GM23338 (cell line): ENCODE measurements at regions not wholly inside any gene's neighbourhood (a gene's known extent, or its start where the extent isn't known, plus 50 kb on each side); places are given as distances from the start of the nearest gene placed in this dataset.

Experiments
- ATAC-seq: fragments of 200-7000 bp; cut with Tn5 transposase; 3 replicates; pipeline ENCODE4 v1.9.1; 2020
- DNase-seq: peaks from one replicate; pipeline ENCODE4 v3.0.0-alpha.2; 2015; ENCODE audit warnings: low spot score
- H2AFZ ChIP-seq: fragments of 200-600 bp; sonication (generic); 2 replicates; pipeline ENCODE4 v1.8.0; 2016; ENCODE audit warnings: antibody characterized with exemption, mild to moderate bottlenecking, moderate library complexity
- H3F3A ChIP-seq: fragments of 200-600 bp; sonication (generic); replicated peaks from 2 replicates; pipeline ENCODE4 v1.8.0; 2017; ENCODE audit warnings: antibody characterized with exemption, mixed run types, low read depth
- H3K27ac ChIP-seq: fragments of 200-600 bp; sonication (generic); 2 replicates; pipeline ENCODE4 v1.6.1; 2016; ENCODE audit warnings: low read depth
- H3K27me3 ChIP-seq: fragments of 200-600 bp; sonication (generic); 2 replicates; pipeline ENCODE4 v1.8.0; 2016; ENCODE audit warnings: mild to moderate bottlenecking, mixed run types, moderate library complexity; ENCODE audit not compliant: insufficient read depth
- H3K36me3 ChIP-seq: fragments of 200-600 bp; sonication (generic); 2 replicates; pipeline ENCODE4 v1.8.0; 2016; ENCODE audit warnings: mild to moderate bottlenecking; ENCODE audit not compliant: insufficient read depth
- H3K4me1 ChIP-seq: fragments of 200-600 bp; sonication (generic); 2 replicates; pipeline ENCODE4 v1.8.0; 2016; ENCODE audit warnings: mild to moderate bottlenecking, moderate library complexity; ENCODE audit not compliant: insufficient read depth
- H3K4me2 ChIP-seq: fragments of 200-600 bp; sonication (generic); 2 replicates; pipeline ENCODE4 v1.7.1; 2017; ENCODE audit warnings: mixed run types
- H3K4me3 ChIP-seq: fragments of 200-600 bp; sonication (generic); 2 replicates; pipeline ENCODE4 v1.6.1; 2016; ENCODE audit warnings: mixed run types
- H3K79me2 ChIP-seq: fragments of 200-600 bp; sonication (generic); replicated peaks from 2 replicates; pipeline ENCODE4 v1.8.0; 2017; ENCODE audit warnings: mild to moderate bottlenecking; ENCODE audit not compliant: insufficient read depth
- H3K9me2 ChIP-seq: fragments of 200-600 bp; sonication (generic); 2 replicates; pipeline ENCODE4 v1.8.0; 2017; ENCODE audit not compliant: insufficient read depth
- H4K20me1 ChIP-seq: fragments of 200-600 bp; sonication (generic); replicated peaks from 2 replicates; pipeline ENCODE4 v1.8.0; 2017; ENCODE audit warnings: mild to moderate bottlenecking; ENCODE audit not compliant: insufficient read depth
- H3K27ac Mint-ChIP-seq: 2 replicates; pipeline ENCODE4 v1.8.0; 2020; ENCODE audit warnings: inconsistent platforms, mild to moderate bottlenecking, moderate library complexity, mixed read lengths
- H3K27me3 Mint-ChIP-seq: 3 replicates; pipeline ENCODE4 v1.8.0; 2022; ENCODE audit warnings: low read depth, mild to moderate bottlenecking, moderate library complexity, mixed read lengths, inconsistent platforms; ENCODE audit not compliant: insufficient read depth, poor library complexity
- H3K36me3 Mint-ChIP-seq: 3 replicates; pipeline ENCODE4 v1.8.0; 2021; ENCODE audit warnings: low read depth, mild to moderate bottlenecking, inconsistent platforms, moderate library complexity, mixed read lengths
- H3K4me1 Mint-ChIP-seq: 3 replicates; pipeline ENCODE4 v1.8.0; 2020; ENCODE audit warnings: mild to moderate bottlenecking, inconsistent platforms, mixed read lengths
- H3K4me3 Mint-ChIP-seq: 3 replicates; pipeline ENCODE4 v1.8.0; 2021; ENCODE audit warnings: moderate library complexity, mild to moderate bottlenecking, inconsistent platforms, mixed read lengths
- H3K9me3 Mint-ChIP-seq: 3 replicates; pipeline ENCODE4 v1.8.0; 2020; ENCODE audit warnings: moderate library complexity, mild to moderate bottlenecking, inconsistent platforms, mixed read lengths
- CREB1 ChIP-seq: fragments of 250-450 bp; sonication (Bioruptor Pico); IDR thresholded peaks from 2 replicates; pipeline ENCODE4 v1.5.0; 2020; ENCODE audit warnings: low read depth, mild to moderate bottlenecking, moderate library complexity
- CTCF ChIP-seq, 2 experiments: fragments of 200-600 bp in 1 of 2; sonication (generic) in 1 of 2; conservative IDR thresholded peaks; 2 replicates each; pipeline versions ENCODE4 v1.5.1 to v1.6.1; 2016 to 2017; ENCODE audit warnings: antibody characterized with exemption in 2 of 2, low read depth in 2 of 2, mild to moderate bottlenecking in 2 of 2, moderate library complexity in 1 of 2
- ETS1 ChIP-seq: IDR thresholded peaks from 2 replicates; pipeline ENCODE4 v1.6.1; 2016; ENCODE audit warnings: antibody characterized with exemption
- EZH2 ChIP-seq: fragments of 200-600 bp; sonication (generic); IDR thresholded peaks from one replicate; pipeline ENCODE4 v1.8.0; 2017; ENCODE audit warnings: antibody characterized with exemption, mild to moderate bottlenecking, low read depth; ENCODE audit not compliant: unreplicated experiment
- EZH2phosphoT487 ChIP-seq: fragments of 200-600 bp; sonication (generic); IDR thresholded peaks from one replicate; pipeline ENCODE4 v1.8.1; 2018; ENCODE audit warnings: antibody characterized with exemption; ENCODE audit not compliant: unreplicated experiment
- JUNB ChIP-seq: IDR thresholded peaks from one replicate; pipeline ENCODE4 v1.6.1; 2016; ENCODE audit warnings: antibody characterized with exemption; ENCODE audit not compliant: unreplicated experiment
- NANOG ChIP-seq: IDR thresholded peaks from 2 replicates; pipeline ENCODE4 v1.6.1; 2016; ENCODE audit warnings: antibody characterized with exemption, borderline replicate concordance
- POLR2AphosphoS5 ChIP-seq: IDR thresholded peaks from 2 replicates; pipeline ENCODE4 v1.6.1; 2016; ENCODE audit warnings: antibody characterized with exemption, low read depth
- REST ChIP-seq: IDR thresholded peaks from one replicate; pipeline ENCODE4 v1.6.1; 2018; ENCODE audit warnings: antibody characterized with exemption; ENCODE audit not compliant: unreplicated experiment
- STAT1 ChIP-seq: IDR thresholded peaks from one replicate; pipeline ENCODE4 v1.6.1; 2016; ENCODE audit warnings: antibody characterized with exemption; ENCODE audit not compliant: unreplicated experiment
- ZNF114 ChIP-seq: fragments of 250-450 bp; sonication (Bioruptor Pico); IDR thresholded peaks from 2 replicates; pipeline ENCODE4 v1.5.0; 2020; ENCODE audit warnings: mild to moderate bottlenecking, moderate library complexity
- ZNF331 ChIP-seq: fragments of 250-450 bp; sonication (Bioruptor Pico); IDR thresholded peaks from 2 replicates; pipeline ENCODE4 v1.5.0; 2020; ENCODE audit warnings: low read depth, mild to moderate bottlenecking, moderate library complexity

- TF ChIP-seq REST, result no peak
- TF ChIP-seq CTCF (conservative IDR thresholded peaks at IDR 0.05; ENCODE audit: low read depth in 2 of 2), result no peak
- no peak for TF ChIP-seq JUNB
- TF ChIP-seq NANOG, result no peak
- no peak for TF ChIP-seq ZNF114 (CRISPR knock-in tag)
- no peak for TF ChIP-seq STAT1
- no peak for TF ChIP-seq ZNF331 (CRISPR knock-in tag)
- no peak for TF ChIP-seq ETS1
- TF ChIP-seq EZH2phosphoT487, result no peak
- TF ChIP-seq EZH2, result no peak
- no peak for TF ChIP-seq CREB1
- no peak for TF ChIP-seq POLR2AphosphoS5
- Mint-ChIP-seq H3K4me1 (peaks cover 26% of the 10 kb centered on the region), H3K27ac (no peak overlapping the region)
These were observed 157.9 kb downstream of the MRPL14 start for GRCh38 chr6:43969158-43969981.

More at GRCh38 chr6:43969158-43969981, 157.9 kb downstream of the MRPL14 start:
- Histone ChIP-seq H4K20me1 (no peaks in the 10 kb centered on the region), H2AFZ (no peak overlapping the region; the same call in 1 of the 2 replicates), H3K4me2 (no peak overlapping the region), H3K4me1 (peaks cover 7% of the 10 kb centered on the region; the same call in 1 of the 2 replicates), H3K27me3 (no peaks in the 10 kb centered on the region), H3K4me3 (no peak overlapping the region), H3F3A (no peaks in the 10 kb centered on the region), H3K36me3 (no peaks in the 10 kb centered on the region), H3K27ac (no peak overlapping the region), H3K79me2 (no peaks in the 10 kb centered on the region), H3K9me2 (no peaks in the 10 kb centered on the region)
- Mint-ChIP-seq H3K9me3 (no peaks in the 10 kb centered on the region; the same call in 2 of the 3 replicates), H3K4me3 (no peak overlapping the region; the same call in 2 of the 3 replicates), H3K27me3 (peaks cover 15% of the 10 kb centered on the region), H3K36me3 (no peaks in the 10 kb centered on the region; the same call in 2 of the 3 replicates)
- ATAC-seq, result no peak
- DNase-seq, result no peak
